PC-3 (cell line): ENCODE measurements at regions not wholly inside any gene's neighbourhood (a gene's known extent, or its start where the extent isn't known, plus 50 kb on each side); places are given as distances from the start of the nearest gene placed in this dataset.
A peak's percentile ranks its signal among the peaks of the same experiment; 100 is the strongest.

Experiments used
- ATAC-seq: fragments of 200-7000 bp; cut with Tn5 transposase; 2 replicates; pipeline ENCODE4 v1.9.1; 2020; ENCODE audit warnings: mild to moderate bottlenecking, moderate library complexity
- BruUV-seq: library from RNA; stranded (reverse); fragments of 400-500 nt; replicated peaks from 2 replicates; lab custom pipeline; 2021; lab: Mats Ljungman, UMichigan
- CTCF ChIA-PET: fragments of 300-600 bp; sonication (Branson Sonifier 250); formaldehyde crosslinking; loops from one replicate; lab custom pipeline; 2022; ENCODE audit warnings: antibody characterized with exemption; lab: Charles Lee
- POLR2A ChIA-PET: fragments of 300-600 bp; sonication (Branson Sonifier 250); formaldehyde crosslinking; loops from one replicate; lab custom pipeline; 2022; ENCODE audit warnings: antibody characterized with exemption; ENCODE audit not compliant: unreplicated experiment; lab: Charles Lee
- DNase-seq: peaks from one replicate; pipeline ENCODE4 v3.0.0-alpha.2; 2015
- H2AFZ ChIP-seq: fragments of 300-600 bp; sonication (generic); 2 replicates; pipeline ENCODE4 v1.6.0; 2016; ENCODE audit warnings: antibody characterized with exemption, low read length
- H3F3A ChIP-seq: fragments of 300-600 bp; sonication (generic); one replicate; pipeline ENCODE4 v1.6.0; 2017; ENCODE audit warnings: antibody characterized with exemption, low read length, control low read depth, mild to moderate bottlenecking; ENCODE audit not compliant: unreplicated experiment
- H3K27ac ChIP-seq: fragments of 300-600 bp; sonication (generic); 2 replicates; pipeline ENCODE4 v1.5.1; 2016; ENCODE audit warnings: mild to moderate bottlenecking, low read length
- H3K27me3 ChIP-seq: fragments of 300-600 bp; sonication (generic); 2 replicates; pipeline ENCODE4 v1.6.1; 2016; ENCODE audit warnings: low read length, mixed read lengths
- H3K36me3 ChIP-seq: fragments of 300-600 bp; sonication (generic); 2 replicates; pipeline ENCODE4 v1.6.1; 2016; ENCODE audit warnings: low read depth, mixed run types, low read length, mixed read lengths
- H3K4me1 ChIP-seq: fragments of 300-600 bp; sonication (generic); 2 replicates; pipeline ENCODE4 v1.5.1; 2016; ENCODE audit warnings: low read length; ENCODE audit not compliant: insufficient read depth
- H3K4me2 ChIP-seq: fragments of 300-600 bp; sonication (generic); 2 replicates; pipeline ENCODE4 v1.6.0; 2016; ENCODE audit warnings: low read length
- H3K4me3 ChIP-seq: fragments of 300-600 bp; sonication (generic); 2 replicates; pipeline ENCODE4 v1.5.1; 2016; ENCODE audit warnings: mild to moderate bottlenecking, low read length, mixed read lengths
- H3K79me2 ChIP-seq: fragments of 300-600 bp; sonication (generic); 2 replicates; pipeline ENCODE4 v1.6.1; 2017; ENCODE audit warnings: low read length, mixed read lengths
- H3K9ac ChIP-seq: fragments of 300-600 bp; sonication (generic); 2 replicates; pipeline ENCODE4 v1.6.0; 2016; ENCODE audit warnings: mild to moderate bottlenecking, low read length
- H3K9me2 ChIP-seq: fragments of 300-600 bp; sonication (generic); replicated peaks from 2 replicates; pipeline ENCODE4 v1.6.1; 2016; ENCODE audit warnings: mixed run types, low read length, mixed read lengths
- H3K9me3 ChIP-seq: fragments of 300-600 bp; sonication (generic); 2 replicates; pipeline ENCODE4 v1.6.1; 2016; ENCODE audit warnings: low read length, mixed read lengths
- H4K20me1 ChIP-seq: fragments of 300-600 bp; sonication (generic); 2 replicates; pipeline ENCODE4 v1.6.1; 2016; ENCODE audit warnings: low read length, mixed read lengths
- EZH2 ChIP-seq: fragments of 300-600 bp; sonication (generic); IDR thresholded peaks from one replicate; pipeline ENCODE4 v1.6.1; 2017; ENCODE audit warnings: antibody characterized with exemption, mild to moderate bottlenecking, low read length; ENCODE audit not compliant: unreplicated experiment
- EZH2phosphoT487 ChIP-seq: fragments of 300-600 bp; sonication (generic); IDR thresholded peaks from 2 replicates; pipeline ENCODE4 v1.6.1; 2018; ENCODE audit warnings: mild to moderate bottlenecking, antibody characterized with exemption, low read length, borderline replicate concordance
- intact Hi-C: fragments of 100-400 bp; cut with micrococcal nuclease; formaldehyde crosslinking; loops from 2 replicates; pipeline ENCODE4 v1.9.0; 2023
- TF ChIP-seq, protein P1 (sequence below): fragments of 300-600 bp; sonication (generic); conservative IDR thresholded peaks from 2 replicates; pipeline ENCODE4 v1.5.1; 2017; ENCODE audit warnings: antibody characterized with exemption, low read depth, mild to moderate bottlenecking, low read length

DNA sequence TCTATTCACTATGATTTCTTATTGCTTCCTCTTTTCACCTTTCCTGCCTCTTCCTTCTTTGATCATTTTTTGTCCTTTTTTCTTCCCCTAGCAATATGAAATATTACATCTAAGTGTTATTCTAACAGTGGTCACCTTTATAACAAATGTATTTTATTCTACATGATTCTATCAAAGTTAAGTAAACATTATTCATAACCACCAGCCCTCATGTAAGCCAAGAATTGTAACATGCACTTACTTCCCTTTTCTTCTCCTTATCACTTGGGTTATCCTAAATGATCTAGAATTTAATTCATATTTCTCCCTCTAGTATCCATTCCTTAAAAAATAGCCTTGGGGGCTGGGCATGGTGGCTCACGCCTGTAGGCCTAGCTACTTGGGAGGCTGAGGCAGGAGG is 88.3 kb upstream of the SLC22A23 start:
- H3K9me2 ChIP-seq: no peaks in the 10 kb centered on the region
- DNase-seq: peak; percentile 50
- no peaks in the 10 kb centered on the region for H3K79me2 ChIP-seq
- peak; percentile 90 for ATAC-seq
- H3K4me1 ChIP-seq: peaks cover 12% of the 10 kb centered on the region
- 0 out of 2 replicates have a peak overlapping the region, but pooled peaks have one; percentile 13 for H3K4me2 ChIP-seq
- no peak overlapping the region for H3K9ac ChIP-seq
- POLR2A ChIA-PET: interaction anchor here (0.6 kb wide), 1 partner anchor 47 kb away, joined by 8 read pairs; no protein-coding TSS in a partner anchor
- intact Hi-C loops: no loop called here
- CTCF ChIA-PET: no interaction called here
- no peaks in the 10 kb centered on the region for H4K20me1 ChIP-seq
- no peaks in the 10 kb centered on the region for H3F3A ChIP-seq
- no peak overlapping the region for H3K4me3 ChIP-seq
- TF ChIP-seq EZH2 (no peak), EZH2phosphoT487 (no peak)
- TF ChIP-seq, protein P1, sequence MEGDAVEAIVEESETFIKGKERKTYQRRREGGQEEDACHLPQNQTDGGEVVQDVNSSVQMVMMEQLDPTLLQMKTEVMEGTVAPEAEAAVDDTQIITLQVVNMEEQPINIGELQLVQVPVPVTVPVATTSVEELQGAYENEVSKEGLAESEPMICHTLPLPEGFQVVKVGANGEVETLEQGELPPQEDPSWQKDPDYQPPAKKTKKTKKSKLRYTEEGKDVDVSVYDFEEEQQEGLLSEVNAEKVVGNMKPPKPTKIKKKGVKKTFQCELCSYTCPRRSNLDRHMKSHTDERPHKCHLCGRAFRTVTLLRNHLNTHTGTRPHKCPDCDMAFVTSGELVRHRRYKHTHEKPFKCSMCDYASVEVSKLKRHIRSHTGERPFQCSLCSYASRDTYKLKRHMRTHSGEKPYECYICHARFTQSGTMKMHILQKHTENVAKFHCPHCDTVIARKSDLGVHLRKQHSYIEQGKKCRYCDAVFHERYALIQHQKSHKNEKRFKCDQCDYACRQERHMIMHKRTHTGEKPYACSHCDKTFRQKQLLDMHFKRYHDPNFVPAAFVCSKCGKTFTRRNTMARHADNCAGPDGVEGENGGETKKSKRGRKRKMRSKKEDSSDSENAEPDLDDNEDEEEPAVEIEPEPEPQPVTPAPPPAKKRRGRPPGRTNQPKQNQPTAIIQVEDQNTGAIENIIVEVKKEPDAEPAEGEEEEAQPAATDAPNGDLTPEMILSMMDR: no peak
- H2AFZ ChIP-seq: no peak overlapping the region
- H3K27me3 ChIP-seq: no peaks in the 10 kb centered on the region
- H3K9me3 ChIP-seq: no peaks in the 10 kb centered on the region
- BruUV-seq: no TSS peak
- no peaks in the 10 kb centered on the region for H3K36me3 ChIP-seq
- H3K27ac ChIP-seq: no peak overlapping the region

DNA sequence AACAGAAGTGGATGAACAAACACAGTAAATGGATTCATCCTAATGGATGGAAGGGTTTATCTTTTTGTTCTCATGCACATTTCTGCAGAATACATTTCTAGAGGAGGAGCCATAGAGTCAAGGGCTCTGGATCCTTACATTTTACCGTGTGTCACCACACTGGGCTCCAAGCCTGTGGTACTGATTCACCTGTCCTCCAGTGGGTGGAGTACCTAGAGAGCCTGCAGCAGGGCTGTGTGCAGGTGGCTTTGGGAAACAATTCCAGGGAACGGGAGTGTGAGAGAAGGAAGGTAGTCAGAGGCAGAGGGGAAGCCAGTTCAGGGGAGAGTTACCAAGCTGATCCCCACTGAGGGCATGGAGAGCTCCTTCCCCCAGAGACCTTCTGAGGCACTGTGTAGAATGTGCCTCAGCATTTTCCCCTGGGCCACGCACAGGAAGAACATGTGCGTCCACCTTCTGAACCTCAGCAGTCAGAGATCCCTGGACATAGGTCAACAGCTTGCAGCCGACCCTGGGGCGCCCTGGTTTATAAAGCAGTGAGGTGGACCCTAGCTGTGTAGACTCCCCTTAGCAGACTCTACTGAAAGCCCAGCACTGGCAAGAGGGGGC is 85.3 kb upstream of the SLC22A23 start:
- no peaks in the 10 kb centered on the region for H3K36me3 ChIP-seq
- no peaks in the 10 kb centered on the region for H3K9me2 ChIP-seq
- no peaks in the 10 kb centered on the region for H3F3A ChIP-seq
- POLR2A ChIA-PET: no interaction called here
- peaks cover 12% of the 10 kb centered on the region for H3K4me1 ChIP-seq
- H3K9ac ChIP-seq: no peak overlapping the region
- no peaks in the 10 kb centered on the region for H3K27me3 ChIP-seq
- TF ChIP-seq EZH2phosphoT487 (no peak), EZH2 (no peak)
- TF ChIP-seq, protein P1: peak; percentile 29; the same call in 1 of the 2 replicates
- ATAC-seq (peak; percentile 37; the same call in 1 of the 2 replicates), DNase-seq (peak; percentile 49)
- H3K4me3 ChIP-seq: no peak overlapping the region
- no peak overlapping the region for H3K27ac ChIP-seq
- intact Hi-C loops: no loop called here
- CTCF ChIA-PET: no interaction called here
- H4K20me1 ChIP-seq: no peaks in the 10 kb centered on the region
- no peaks in the 10 kb centered on the region for H3K79me2 ChIP-seq
- H2AFZ ChIP-seq: no peak overlapping the region
- no TSS peak for BruUV-seq
- no peaks in the 10 kb centered on the region for H3K9me3 ChIP-seq
- H3K4me2 ChIP-seq: no peak overlapping the region

DNA sequence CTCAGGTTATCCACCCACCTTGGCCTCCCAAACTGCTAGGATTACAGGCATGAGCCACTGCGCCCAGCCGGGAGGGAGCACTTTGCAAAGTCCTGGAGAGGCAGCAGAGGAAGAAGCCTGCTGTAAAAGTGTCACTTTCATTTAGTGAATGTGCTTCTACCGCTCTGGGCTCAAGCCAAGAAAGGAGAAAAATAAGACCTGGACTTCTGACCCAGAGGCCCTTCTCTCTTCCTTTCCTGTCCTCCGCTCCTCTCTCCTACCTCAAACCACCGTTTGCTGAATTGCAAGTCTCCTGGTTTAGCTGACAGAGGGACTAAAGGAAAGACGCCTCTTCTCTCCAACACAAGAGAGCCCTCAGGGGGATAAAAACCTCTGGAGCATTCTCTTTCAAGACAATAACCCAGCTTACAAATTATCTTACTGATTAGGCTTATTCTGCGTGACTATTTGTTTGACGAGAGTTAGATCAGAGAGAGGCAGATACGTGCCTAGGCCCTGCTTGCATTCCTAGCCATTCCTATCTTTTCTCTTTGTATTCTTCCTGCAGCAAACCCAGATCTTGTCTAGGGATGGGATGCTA is 84.2 kb upstream of the SLC22A23 start:
- ChIA-PET POLR2A (no interaction called here), CTCF (no interaction called here)
- no peaks in the 10 kb centered on the region for H3K9me3 ChIP-seq
- H3K27me3 ChIP-seq: no peaks in the 10 kb centered on the region
- H3K9ac ChIP-seq: no peak overlapping the region
- BruUV-seq: no TSS peak
- no peak for TF ChIP-seq EZH2
- no peak for TF ChIP-seq EZH2phosphoT487
- TF ChIP-seq, protein P1: no peak
- H3F3A ChIP-seq: no peaks in the 10 kb centered on the region
- no peak overlapping the region for H2AFZ ChIP-seq
- no peaks in the 10 kb centered on the region for H3K79me2 ChIP-seq
- H3K27ac ChIP-seq: no peak overlapping the region
- no peaks in the 10 kb centered on the region for H3K36me3 ChIP-seq
- ATAC-seq (no peak), DNase-seq (no peak)
- no peaks in the 10 kb centered on the region for H4K20me1 ChIP-seq
- no peak overlapping the region for H3K4me3 ChIP-seq
- no peak overlapping the region for H3K4me2 ChIP-seq
- H3K4me1 ChIP-seq: peaks cover 12% of the 10 kb centered on the region
- intact Hi-C loops: no loop called here
- no peaks in the 10 kb centered on the region for H3K9me2 ChIP-seq
